Endothelial cell of hepatic sinusoid (primary cell): ENCODE measurements at regions not wholly inside any gene's neighbourhood (a gene's known extent, or its start where the extent isn't known, plus 50 kb on each side); places are given as distances from the start of the nearest gene placed in this dataset.
"Not testable (repeated sequence)": the region's sequence is repeated elsewhere in the genome, so short reads cannot be mapped to it uniquely, and the experiment has no call there.

Experiments
- in situ Hi-C: cut with HindIII; loops from 2 replicates; pipeline ENCODE4 v1.10.0; 2017; ENCODE audit warnings: low sequenced_read_pairs

GRCh38 chr5:110917161-110917875 is 154.2 kb upstream of the TSLP start:
- in situ Hi-C loops = no loop called here

GRCh38 chr5:110918683-110919082 is 152.8 kb upstream of the TSLP start:
- in situ Hi-C loops = no loop called here

GRCh38 chr5:110923971-110924370 is 147.5 kb upstream of the TSLP start:
- in situ Hi-C loops = no loop called here

- in situ Hi-C loops = no loop called here
Measured at GRCh38 chr5:110925398-110925797, 146.1 kb upstream of the TSLP start.

GRCh38 chr5:110925916-110926315 is 145.6 kb upstream of the TSLP start:
- in situ Hi-C loops = no loop called here

GRCh38 chr5:110932755-110933488 is 138.6 kb upstream of the TSLP start:
- in situ Hi-C loops = no loop called here

- in situ Hi-C loops = no loop called here
Measured at GRCh38 chr5:110940136-110940535, 131.4 kb upstream of the TSLP start.

- in situ Hi-C loops = no loop called here
Measured at GRCh38 chr5:110945874-110946436, 125.6 kb upstream of the TSLP start.

GRCh38 chr5:110951373-110951791 is 120.1 kb upstream of the TSLP start:
- in situ Hi-C loops = no loop called here

GRCh38 chr5:110956280-110956912 is 115.1 kb upstream of the TSLP start:
- in situ Hi-C loops = no loop called here

GRCh38 chr5:110956913-110957813 is 114.3 kb upstream of the TSLP start:
- in situ Hi-C loops = no loop called here

- in situ Hi-C loops = no loop called here
Measured at GRCh38 chr5:110957934-110958333, 113.6 kb upstream of the TSLP start.

GRCh38 chr5:110963495-110963894 is 108.0 kb upstream of the TSLP start:
- in situ Hi-C loops = no loop called here

- in situ Hi-C loops = no loop called here
Measured at GRCh38 chr5:110965773-110966581, 105.5 kb upstream of the TSLP start.

GRCh38 chr5:110968246-110969005 is 103.1 kb upstream of the TSLP start:
- in situ Hi-C loops = no loop called here

GRCh38 chr5:110969502-110969901 is 102.0 kb upstream of the TSLP start:
- in situ Hi-C loops = no loop called here

GRCh38 chr5:110973510-110973909 is 98.0 kb upstream of the TSLP start:
- in situ Hi-C loops = no loop called here

- in situ Hi-C loops = no loop called here
Measured at GRCh38 chr5:110977915-110978314, 93.6 kb upstream of the TSLP start.

GRCh38 chr5:110985882-110986281 is 85.6 kb upstream of the TSLP start:
- in situ Hi-C loops = not testable (repeated sequence)
